Lower leg skin (tissue), 4 donors: ENCODE measurements at regions not wholly inside any gene's neighbourhood (a gene's known extent, or its start where the extent isn't known, plus 50 kb on each side); places are given as distances from the start of the nearest gene placed in this dataset.
"Not testable (repeated sequence)": the region's sequence is repeated elsewhere in the genome, so short reads cannot be mapped to it uniquely, and the experiment has no call there.

Source experiments
- DNase-seq, 2 donors: peaks; one replicate each; pipeline ENCODE4 v3.0.0-alpha.2; 2019; ENCODE audit warnings: low spot score in 2 of 2
- H3K4me3 ChIP-seq: fragments of 200-600 bp; sonication (generic); 2 replicates; pipeline ENCODE4 v1.5.1; 2017; ENCODE audit warnings: mild to moderate bottlenecking, low read depth; ENCODE audit not compliant: poor library complexity, severe bottlenecking
- POLR2A ChIP-seq, 2 donors: fragments of 450-650 bp; IDR thresholded peaks; one replicate each; pipeline ENCODE4 v1.6.1; 2016 to 2017; ENCODE audit warnings: antibody characterized with exemption in 2 of 2, mild to moderate bottlenecking in 1 of 2, moderate library complexity in 1 of 2
- WGBS, 2 donors: methylation state at CpG; one replicate each; pipeline ENCODE4 v1.1.5; 2018; 5-methylcytosine and 5-hydroxymethylcytosine counted together
- intact Hi-C: fragments of 100-400 bp; cut with DNase I; formaldehyde crosslinking; loops from one replicate; pipeline ENCODE4 v1.15.0; 2023; ENCODE audit warnings: low total_unique reads
- TF ChIP-seq, protein P1 (sequence below), 3 donors: fragments of 450-650 bp; IDR thresholded peaks; one replicate each; pipeline ENCODE4 v1.5.1; 2016; ENCODE audit warnings: antibody characterized with exemption in 3 of 3, mild to moderate bottlenecking in 3 of 3, moderate library complexity in 2 of 3

DNA sequence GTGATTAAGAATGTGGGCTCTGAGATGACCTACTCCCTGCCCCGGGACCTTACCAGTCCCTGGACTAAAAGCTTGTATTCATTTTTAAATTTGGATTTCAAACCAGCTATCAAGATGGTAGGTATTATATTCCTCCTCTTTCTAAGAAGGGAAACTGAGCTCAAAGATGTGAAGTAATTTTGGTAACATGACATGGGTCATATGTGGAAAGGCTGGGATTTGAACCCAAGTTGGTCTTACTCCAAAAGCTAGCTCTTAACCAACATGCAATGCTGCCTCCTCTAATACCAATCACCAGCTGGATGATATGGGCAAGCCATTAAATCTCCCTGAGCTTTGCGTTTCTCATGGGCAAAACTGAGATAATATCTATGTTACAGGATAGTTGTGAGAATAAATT is 166.4 kb upstream of the SLC38A2 start:
- TF ChIP-seq POLR2A (IDR thresholded peaks at IDR 0.05) = no peak
- TF ChIP-seq, protein P1, sequence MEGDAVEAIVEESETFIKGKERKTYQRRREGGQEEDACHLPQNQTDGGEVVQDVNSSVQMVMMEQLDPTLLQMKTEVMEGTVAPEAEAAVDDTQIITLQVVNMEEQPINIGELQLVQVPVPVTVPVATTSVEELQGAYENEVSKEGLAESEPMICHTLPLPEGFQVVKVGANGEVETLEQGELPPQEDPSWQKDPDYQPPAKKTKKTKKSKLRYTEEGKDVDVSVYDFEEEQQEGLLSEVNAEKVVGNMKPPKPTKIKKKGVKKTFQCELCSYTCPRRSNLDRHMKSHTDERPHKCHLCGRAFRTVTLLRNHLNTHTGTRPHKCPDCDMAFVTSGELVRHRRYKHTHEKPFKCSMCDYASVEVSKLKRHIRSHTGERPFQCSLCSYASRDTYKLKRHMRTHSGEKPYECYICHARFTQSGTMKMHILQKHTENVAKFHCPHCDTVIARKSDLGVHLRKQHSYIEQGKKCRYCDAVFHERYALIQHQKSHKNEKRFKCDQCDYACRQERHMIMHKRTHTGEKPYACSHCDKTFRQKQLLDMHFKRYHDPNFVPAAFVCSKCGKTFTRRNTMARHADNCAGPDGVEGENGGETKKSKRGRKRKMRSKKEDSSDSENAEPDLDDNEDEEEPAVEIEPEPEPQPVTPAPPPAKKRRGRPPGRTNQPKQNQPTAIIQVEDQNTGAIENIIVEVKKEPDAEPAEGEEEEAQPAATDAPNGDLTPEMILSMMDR (IDR thresholded peaks at IDR 0.05) = no peak
- no peak overlapping the region for H3K4me3 ChIP-seq
- 78 to 91% methylated on average over 2 of the region's 2 CpGs for WGBS, 2 donors
- DNase-seq = no peak
- intact Hi-C loops = no loop called here

DNA sequence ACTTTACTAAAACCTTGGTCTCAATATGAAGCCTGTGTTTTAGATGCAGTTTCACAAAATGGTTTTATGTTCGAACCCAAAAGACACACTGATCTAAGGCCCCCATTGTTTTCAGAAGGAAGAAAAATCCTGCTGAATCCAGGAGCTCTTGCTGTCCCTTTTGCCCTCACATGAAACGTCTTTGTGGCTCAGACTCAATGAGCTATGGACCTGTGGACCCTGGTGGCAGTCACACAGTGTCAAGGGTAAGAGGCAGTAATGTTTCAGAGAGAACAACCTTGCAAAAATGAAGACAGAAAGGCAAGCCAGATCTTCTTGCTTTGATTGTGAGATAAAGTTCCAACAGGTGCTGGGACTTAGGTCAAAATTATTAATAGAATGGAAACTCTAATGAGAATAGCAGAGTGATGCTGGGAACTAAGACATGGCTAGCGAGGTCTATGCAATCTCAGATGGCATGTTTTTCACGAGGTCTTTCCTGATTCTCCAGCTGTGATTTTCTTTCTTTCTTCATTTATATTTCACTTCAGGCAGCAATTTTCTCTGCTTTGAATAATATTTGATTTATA is 164.9 kb upstream of the SLC38A2 start:
- 70 to 71% methylated on average over 4 of the region's 4 CpGs for WGBS, 2 donors
- intact Hi-C loops = no loop called here
- H3K4me3 ChIP-seq = no peak overlapping the region
- TF ChIP-seq, protein P1 (IDR thresholded peaks at IDR 0.05) = no peak
- TF ChIP-seq POLR2A (IDR thresholded peaks at IDR 0.05) = no peak
- DNase-seq = no peak

DNA sequence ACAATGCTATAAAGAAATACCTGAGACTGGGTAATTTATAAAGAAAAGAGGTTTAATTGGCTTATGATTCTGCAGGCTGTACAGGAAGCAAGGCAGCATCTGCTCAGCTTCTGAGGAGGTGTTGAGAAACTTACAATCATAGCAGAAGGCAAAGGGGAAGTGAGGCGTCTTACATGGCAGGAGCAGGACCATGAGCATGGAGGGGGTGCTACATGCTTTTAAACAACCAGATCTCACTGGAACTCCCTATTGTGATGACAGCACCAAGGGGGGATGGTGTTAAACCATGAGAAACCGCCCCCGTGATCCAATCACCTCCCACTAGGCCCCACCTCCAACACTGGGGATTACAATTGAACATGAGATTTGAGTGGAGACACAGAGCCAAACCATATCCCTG is 163.7 kb upstream of the SLC38A2 start:
- 91 to 92% methylated on average over 3 of the region's 3 CpGs for WGBS, 2 donors
- intact Hi-C loops = not testable (repeated sequence)

DNA sequence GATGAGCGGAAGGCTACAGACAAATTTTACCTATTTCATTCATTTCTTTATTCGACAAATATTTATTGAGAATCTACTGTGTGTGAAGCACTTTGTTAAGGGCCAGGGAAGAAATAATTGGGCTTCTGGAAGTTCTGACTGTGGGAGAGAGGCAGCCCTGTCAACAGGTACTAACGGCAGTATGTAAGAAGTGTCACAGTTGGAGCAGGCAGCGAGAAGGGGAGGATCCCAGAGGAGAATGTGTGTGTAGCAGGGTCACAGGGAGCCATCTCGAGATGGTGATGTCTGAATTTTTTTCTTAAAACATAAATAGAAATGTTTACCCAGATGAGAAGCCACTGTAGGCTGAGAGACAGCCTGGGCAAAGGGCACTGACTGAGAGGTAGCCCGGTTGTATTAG is 163.3 kb upstream of the SLC38A2 start:
- intact Hi-C loops = no loop called here
- H3K4me3 ChIP-seq = no peak overlapping the region
- DNase-seq = no peak
- WGBS, 2 donors = 90 to 93% methylated on average over 6 of the region's 6 CpGs
- TF ChIP-seq, protein P1 (IDR thresholded peaks at IDR 0.05) = no peak
- no peak for TF ChIP-seq POLR2A (IDR thresholded peaks at IDR 0.05)

More for the DNA sequence above, 163.7 kb upstream of the SLC38A2 start:
- DNase-seq, H3K4me3 ChIP-seq: not testable (repeated sequence)

GRCh38 chr12:46535376-46535775 is 162.8 kb upstream of the SLC38A2 start:
- H3K4me3 ChIP-seq = no peak overlapping the region
- 48 to 68% methylated on average over 3 of the region's 3 CpGs for WGBS, 2 donors
- no peak for DNase-seq
- no peak for TF ChIP-seq POLR2A (IDR thresholded peaks at IDR 0.05)
- TF ChIP-seq, protein P1 (IDR thresholded peaks at IDR 0.05) = no peak
- intact Hi-C loops = no loop called here

DNA sequence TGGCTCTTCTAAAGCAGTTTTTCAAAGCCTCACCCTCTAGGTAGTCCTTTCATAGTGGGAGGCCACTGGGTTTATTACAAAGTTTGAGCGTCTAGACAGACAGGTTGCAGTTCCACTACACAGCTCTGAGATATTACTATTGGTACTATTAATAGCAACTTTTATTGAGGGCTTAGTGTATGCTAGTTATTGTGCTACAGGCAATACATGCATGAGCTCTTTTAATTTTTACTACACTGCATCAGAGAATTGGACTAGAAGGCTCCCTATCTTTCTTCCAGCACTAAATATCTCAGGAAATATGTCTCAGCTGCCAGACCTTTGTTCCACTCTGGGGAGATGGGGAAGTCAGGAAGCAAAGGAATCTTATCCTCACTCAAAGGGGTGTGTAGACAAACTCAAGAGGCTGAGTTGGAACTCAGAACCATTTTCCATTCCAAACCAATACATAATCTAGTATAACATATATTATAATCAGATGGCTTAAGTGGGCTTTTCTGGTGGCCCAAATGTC is 161.8 kb upstream of the SLC38A2 start:
- no peak overlapping the region for H3K4me3 ChIP-seq
- DNase-seq = no peak
- intact Hi-C loops = no loop called here
- no peak for TF ChIP-seq POLR2A (IDR thresholded peaks at IDR 0.05)
- TF ChIP-seq, protein P1 (IDR thresholded peaks at IDR 0.05) = no peak
- WGBS, 2 donors = 30 to 43% methylated on average over 1 of the region's 1 CpG
